ENCODE measurements at regions not wholly inside any gene's neighbourhood (a gene's known extent, or its start where the extent isn't known, plus 50 kb on each side); places are given as distances from the start of the nearest gene placed in this dataset.

GRCh38 chr12:34407813-34408212, 385.5 kb downstream of the ALG10 start:
- TF ChIP-seq CTCF (IDR thresholded peaks at IDR 0.05; ENCODE audit: extremely low read depth in 1 of 2, insufficient read depth in 1 of 2, low read depth in 1 of 2, low read length in 2 of 2) (no peak), POLR2A (IDR thresholded peaks at IDR 0.05; ENCODE audit: low read depth, low read length) (no peak), GATA2 (IDR thresholded peaks at IDR 0.05; ENCODE audit: insufficient read depth, insufficient read length, low read depth, low read length) (no peak), JUN (IDR thresholded peaks at IDR 0.05; ENCODE audit: borderline replicate concordance, insufficient read depth, insufficient read length, low read depth) (no peak), POLR2AphosphoS5 (IDR thresholded peaks at IDR 0.05; ENCODE audit: insufficient read depth, low read depth, low read length) (no peak), EZH2 (IDR thresholded peaks at IDR 0.05; ENCODE audit: borderline replicate concordance, low read depth, low read length, severe bottlenecking) (no peak)
